ENCODE measurements at regions not wholly inside any gene's neighbourhood (a gene's known extent, or its start where the extent isn't known, plus 50 kb on each side); places are given as distances from the start of the nearest gene placed in this dataset.

- H3K4me3 ChIP-seq (ENCODE audit: control insufficient read depth in 1 of 2, extremely low read depth in 1 of 2, low read length in 1 of 2) = no peak overlapping the region
- Mint-ChIP-seq H3K36me3 (no peaks in the 10 kb centered on the region), H3K9me3 (no peaks in the 10 kb centered on the region), H3K27ac (no peak overlapping the region), H3K27me3 (peaks cover 5% of the 10 kb centered on the region in 2 donors), H3K4me1 (no peaks in the 10 kb centered on the region), H3K4me3 (no peak overlapping the region)
- peaks cover 0 to 1% of the 10 kb centered on the region in 2 experiments for H3K27me3 ChIP-seq (replicated peaks in 1 of 2; ENCODE audit: control insufficient read depth in 2 of 2, extremely low read depth in 1 of 2, insufficient read depth in 2 of 2, low read length in 1 of 2)
- H3K36me3 ChIP-seq (ENCODE audit: control insufficient read depth in 2 of 2, extremely low read depth in 1 of 2, insufficient read depth in 1 of 2, low read length in 1 of 2) = no peaks in the 10 kb centered on the region
- H3K9me3 ChIP-seq = no peaks in the 10 kb centered on the region
- WGBS (ENCODE audit: insufficient coverage) = 94% methylated on average over 5 of the region's 6 CpGs
- CTCF ChIA-PET = no interaction called here
- H3K27ac ChIP-seq (ENCODE audit: low read length) = no peak overlapping the region
- ATAC-seq (replicated peaks in 1 of 4) = no peak
- POLR2A ChIA-PET = no interaction called here
- DNase-seq = no peak
- H3K4me1 ChIP-seq (ENCODE audit: control insufficient read depth in 1 of 2, extremely low read depth in 1 of 2, insufficient read depth in 2 of 2, low read length in 2 of 2) = no peaks in the 10 kb centered on the region
Measured at GRCh38 chr13:109288151-109288709, 498.2 kb downstream of the IRS2 start.

GRCh38 chr13:109287553-109287952, 498.8 kb downstream of the IRS2 start:
- Mint-ChIP-seq H3K36me3 (no peaks in the 10 kb centered on the region), H3K9me3 (no peaks in the 10 kb centered on the region), H3K27me3 (peaks cover 5% of the 10 kb centered on the region in 2 donors), H3K27ac (no peak overlapping the region), H3K4me3 (no peak overlapping the region), H3K4me1 (no peaks in the 10 kb centered on the region)
- Histone ChIP-seq H3K4me3 (ENCODE audit: control insufficient read depth in 1 of 2, extremely low read depth in 1 of 2, low read length in 1 of 2) (no peak overlapping the region), H3K27me3 (replicated peaks in 1 of 2; ENCODE audit: control insufficient read depth in 2 of 2, extremely low read depth in 1 of 2, insufficient read depth in 2 of 2, low read length in 1 of 2) (no peaks in the 10 kb centered on the region), H3K27ac (ENCODE audit: low read length) (no peak overlapping the region), H3K9me3 (no peaks in the 10 kb centered on the region), H3K4me1 (ENCODE audit: control insufficient read depth in 1 of 2, extremely low read depth in 1 of 2, insufficient read depth in 2 of 2, low read length in 2 of 2) (no peaks in the 10 kb centered on the region), H3K36me3 (ENCODE audit: control insufficient read depth in 2 of 2, extremely low read depth in 1 of 2, insufficient read depth in 1 of 2, low read length in 1 of 2) (no peaks in the 10 kb centered on the region)
- DNase-seq = no peak
- no peak for ATAC-seq (replicated peaks in 1 of 4)
- POLR2A ChIA-PET = no interaction called here
- CTCF ChIA-PET = no interaction called here

GRCh38 chr13:109285586-109285985, 500.8 kb downstream of the IRS2 start:
- POLR2A ChIA-PET = no interaction called here
- H3K9me3 Mint-ChIP-seq = peaks cover 0 to 3% (median 0%) of the 10 kb centered on the region in 3 donors
- no peak overlapping the region for H3K4me3 Mint-ChIP-seq

GRCh38 chr13:109281903-109282635, 504.3 kb downstream of the IRS2 start:
- no peaks in the 10 kb centered on the region for H3K9me3 ChIP-seq
- H3K27me3 ChIP-seq (replicated peaks in 1 of 2; ENCODE audit: control insufficient read depth in 2 of 2, extremely low read depth in 1 of 2, insufficient read depth in 2 of 2, low read length in 1 of 2) = no peaks in the 10 kb centered on the region
- WGBS (ENCODE audit: insufficient coverage) = 66% methylated on average over 4 of the region's 11 CpGs
- ATAC-seq (replicated peaks in 1 of 4) (no peak), DNase-seq (no peak)
- ChIA-PET CTCF (no interaction called here), POLR2A (no interaction called here)
- peaks cover 2 to 8% of the 10 kb centered on the region in 2 donors for H3K27me3 Mint-ChIP-seq
- no peak overlapping the region for H3K4me3 Mint-ChIP-seq
- H3K4me1 ChIP-seq (ENCODE audit: control insufficient read depth in 1 of 2, extremely low read depth in 1 of 2, insufficient read depth in 2 of 2, low read length in 2 of 2) = no peaks in the 10 kb centered on the region
- H3K36me3 ChIP-seq (ENCODE audit: control insufficient read depth in 2 of 2, extremely low read depth in 1 of 2, insufficient read depth in 1 of 2, low read length in 1 of 2) = no peaks in the 10 kb centered on the region
- no peak overlapping the region for H3K27ac ChIP-seq (ENCODE audit: low read length)
- no peaks in the 10 kb centered on the region for H3K4me1 Mint-ChIP-seq
- peaks cover 0 to 8% (median 0%) of the 10 kb centered on the region in 3 donors for H3K9me3 Mint-ChIP-seq
- no peak overlapping the region for H3K27ac Mint-ChIP-seq
- no peak overlapping the region for H3K4me3 ChIP-seq (ENCODE audit: control insufficient read depth in 1 of 2, extremely low read depth in 1 of 2, low read length in 1 of 2)
- H3K36me3 Mint-ChIP-seq = no peaks in the 10 kb centered on the region

More at GRCh38 chr13:109285586-109285985, 500.8 kb downstream of the IRS2 start:
- H3K27ac Mint-ChIP-seq = no peak overlapping the region
- no peak for DNase-seq
- WGBS (ENCODE audit: insufficient coverage) = no CpG with 5 or more reads among the region's 2 CpGs
- no peaks in the 10 kb centered on the region for H3K36me3 Mint-ChIP-seq
- Histone ChIP-seq H3K27me3 (replicated peaks in 1 of 2; ENCODE audit: control insufficient read depth in 2 of 2, extremely low read depth in 1 of 2, insufficient read depth in 2 of 2, low read length in 1 of 2) (no peaks in the 10 kb centered on the region), H3K4me1 (ENCODE audit: control insufficient read depth in 1 of 2, extremely low read depth in 1 of 2, insufficient read depth in 2 of 2, low read length in 2 of 2) (no peaks in the 10 kb centered on the region), H3K36me3 (ENCODE audit: control insufficient read depth in 2 of 2, extremely low read depth in 1 of 2, insufficient read depth in 1 of 2, low read length in 1 of 2) (no peaks in the 10 kb centered on the region), H3K4me3 (ENCODE audit: control insufficient read depth in 1 of 2, extremely low read depth in 1 of 2, low read length in 1 of 2) (no peak overlapping the region), H3K9me3 (no peaks in the 10 kb centered on the region), H3K27ac (ENCODE audit: low read length) (no peak overlapping the region)
- CTCF ChIA-PET = no interaction called here
- no peaks in the 10 kb centered on the region for H3K4me1 Mint-ChIP-seq
- ATAC-seq (replicated peaks in 1 of 4) = no peak
- H3K27me3 Mint-ChIP-seq = peaks cover 2 to 8% of the 10 kb centered on the region in 2 donors

GRCh38 chr13:109281017-109281902, 505.1 kb downstream of the IRS2 start:
- no peaks in the 10 kb centered on the region for H3K36me3 ChIP-seq (ENCODE audit: control insufficient read depth in 2 of 2, extremely low read depth in 1 of 2, insufficient read depth in 1 of 2, low read length in 1 of 2)
- Mint-ChIP-seq H3K4me3 (no peak overlapping the region), H3K27ac (no peak overlapping the region), H3K9me3 (peaks cover 0 to 8% (median 0%) of the 10 kb centered on the region in 3 donors), H3K36me3 (no peaks in the 10 kb centered on the region), H3K27me3 (peaks cover 2 to 8% of the 10 kb centered on the region in 2 donors), H3K4me1 (no peaks in the 10 kb centered on the region)
- no peak overlapping the region for H3K27ac ChIP-seq (ENCODE audit: low read length)
- no peaks in the 10 kb centered on the region for H3K4me1 ChIP-seq (ENCODE audit: control insufficient read depth in 1 of 2, extremely low read depth in 1 of 2, insufficient read depth in 2 of 2, low read length in 2 of 2)
- ChIA-PET POLR2A (no interaction called here), CTCF (no interaction called here)
- no peaks in the 10 kb centered on the region for H3K27me3 ChIP-seq (replicated peaks in 1 of 2; ENCODE audit: control insufficient read depth in 2 of 2, extremely low read depth in 1 of 2, insufficient read depth in 2 of 2, low read length in 1 of 2)
- H3K9me3 ChIP-seq = no peaks in the 10 kb centered on the region
- no peak for DNase-seq
- WGBS (ENCODE audit: insufficient coverage) = 72% methylated on average over 6 of the region's 11 CpGs
- no peak overlapping the region for H3K4me3 ChIP-seq (ENCODE audit: control insufficient read depth in 1 of 2, extremely low read depth in 1 of 2, low read length in 1 of 2)
- no peak for ATAC-seq (replicated peaks in 1 of 4)

GRCh38 chr13:109276261-109276660, 510.1 kb downstream of the IRS2 start:
- Mint-ChIP-seq H3K4me1 (no peaks in the 10 kb centered on the region), H3K9me3 (peaks cover 0 to 8% (median 0%) of the 10 kb centered on the region in 3 donors), H3K36me3 (no peaks in the 10 kb centered on the region), H3K4me3 (no peak overlapping the region), H3K27me3 (peaks cover 0 to 7% of the 10 kb centered on the region in 2 donors), H3K27ac (no peak overlapping the region)
- ChIA-PET CTCF (no interaction called here), POLR2A (no interaction called here)
- no peaks in the 10 kb centered on the region for H3K4me1 ChIP-seq (ENCODE audit: control insufficient read depth in 1 of 2, extremely low read depth in 1 of 2, insufficient read depth in 2 of 2, low read length in 2 of 2)
- no peaks in the 10 kb centered on the region for H3K9me3 ChIP-seq
- DNase-seq (no peak), ATAC-seq (replicated peaks in 1 of 4) (no peak)
- H3K4me3 ChIP-seq (ENCODE audit: control insufficient read depth in 1 of 2, extremely low read depth in 1 of 2, low read length in 1 of 2) = no peak overlapping the region
- no peak overlapping the region for H3K27ac ChIP-seq (ENCODE audit: low read length)
- no peaks in the 10 kb centered on the region for H3K27me3 ChIP-seq (replicated peaks in 1 of 2; ENCODE audit: control insufficient read depth in 2 of 2, extremely low read depth in 1 of 2, insufficient read depth in 2 of 2, low read length in 1 of 2)
- WGBS (ENCODE audit: insufficient coverage) = 80% methylated on average over 1 of the region's 4 CpGs
- H3K36me3 ChIP-seq (ENCODE audit: control insufficient read depth in 2 of 2, extremely low read depth in 1 of 2, insufficient read depth in 1 of 2, low read length in 1 of 2) = no peaks in the 10 kb centered on the region
